Frontal cortex (tissue), 3 donors: ENCODE measurements at regions not wholly inside any gene's neighbourhood (a gene's known extent, or its start where the extent isn't known, plus 50 kb on each side); places are given as distances from the start of the nearest gene placed in this dataset.

Experiments
- DNase-seq, 2 donors: peaks; one replicate each; pipeline ENCODE4 v3.0.0; 2012; ENCODE audit warnings: low spot score in 2 of 2
- FAIRE-seq: peaks from 2 replicates; lab custom pipeline; 2012; peaks lifted over from hg19 to GRCh38; lab: Jason Lieb, UNC
- donor health status: control.
- donor health status: control.
- donor health status: control.

DNA sequence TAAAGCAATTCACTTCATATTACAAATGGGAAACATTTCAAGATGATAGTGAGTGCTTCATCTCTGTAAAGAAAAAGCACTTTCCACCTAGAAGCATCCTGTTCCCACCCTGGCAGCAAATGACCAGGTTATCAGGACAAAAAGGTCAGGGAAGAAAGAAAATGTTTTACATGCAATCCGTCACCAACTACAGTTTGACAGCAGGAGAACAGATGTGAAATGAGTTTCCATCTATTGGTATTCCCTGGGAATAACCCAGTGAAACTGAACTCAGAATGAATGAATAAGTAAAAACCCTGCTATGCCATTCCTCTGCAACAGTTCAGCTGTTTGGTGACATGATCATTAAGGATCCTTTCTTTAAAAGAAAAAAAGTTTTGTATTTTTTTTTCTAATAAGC, 67.6 kb downstream of the HTR1A start:
- FAIRE-seq (no peak), DNase-seq (no peak)

DNA sequence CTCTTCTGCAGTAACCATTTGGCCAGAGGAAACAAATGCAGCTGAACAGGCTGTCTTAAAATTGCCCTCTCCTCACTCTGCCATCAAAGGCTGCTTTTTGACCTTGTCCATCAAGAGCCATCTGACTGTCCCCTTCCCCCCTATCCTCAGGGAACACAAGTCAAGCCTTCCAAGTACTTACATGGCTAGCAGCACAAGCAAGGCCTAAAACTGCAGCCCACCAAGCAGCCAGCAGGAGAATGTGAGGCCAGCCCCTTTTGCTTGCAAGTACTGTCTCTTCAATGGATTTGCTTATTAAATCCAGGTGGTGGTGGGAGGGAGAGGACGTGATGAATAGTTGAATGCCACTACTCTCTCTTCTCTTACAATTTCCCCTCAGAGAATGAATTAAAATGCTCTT, 83.5 kb downstream of the HTR1A start:
- FAIRE-seq (no peak), DNase-seq (no peak)

- DNase-seq (no peak), FAIRE-seq (no peak)
Observed at GRCh38 chr5:63877961-63878360, 84.3 kb downstream of the HTR1A start.

DNA sequence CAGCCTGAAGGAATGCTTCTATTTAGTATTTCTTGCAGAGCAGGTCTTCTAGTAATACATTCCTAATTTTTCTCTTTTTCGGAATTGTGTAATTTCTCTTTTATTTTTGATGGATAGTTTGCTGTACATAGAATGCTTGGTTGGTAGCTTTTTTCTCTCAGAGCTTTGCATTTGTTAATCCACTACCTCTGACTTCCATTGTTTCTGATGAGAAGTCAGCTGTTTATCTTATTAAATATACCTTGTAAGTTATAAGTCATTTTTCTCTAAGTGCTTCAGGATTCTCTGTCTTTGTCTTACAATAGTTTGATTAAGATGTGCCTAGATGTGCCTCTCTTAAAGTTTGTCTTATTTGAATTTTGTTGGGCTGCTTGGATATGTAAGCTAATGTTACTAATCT, 101.9 kb downstream of the HTR1A start:
- no peak for FAIRE-seq

GRCh38 chr5:63854076-63854475, 108.2 kb downstream of the HTR1A start:
- FAIRE-seq = no peak
- no peak for DNase-seq

More for the DNA sequence above, 101.9 kb downstream of the HTR1A start:
- no peak for DNase-seq

GRCh38 chr5:63843190-63843589, 119.1 kb downstream of the HTR1A start:
- FAIRE-seq = no peak
- no peak for DNase-seq

- FAIRE-seq (no peak), DNase-seq (no peak)
Observed at GRCh38 chr5:63837437-63837836, 124.8 kb downstream of the HTR1A start.

GRCh38 chr5:63831381-63831780, 130.9 kb downstream of the HTR1A start:
- FAIRE-seq (no peak), DNase-seq (no peak)

GRCh38 chr5:63825984-63826383, 136.3 kb downstream of the HTR1A start:
- FAIRE-seq (no peak), DNase-seq (no peak)

DNA sequence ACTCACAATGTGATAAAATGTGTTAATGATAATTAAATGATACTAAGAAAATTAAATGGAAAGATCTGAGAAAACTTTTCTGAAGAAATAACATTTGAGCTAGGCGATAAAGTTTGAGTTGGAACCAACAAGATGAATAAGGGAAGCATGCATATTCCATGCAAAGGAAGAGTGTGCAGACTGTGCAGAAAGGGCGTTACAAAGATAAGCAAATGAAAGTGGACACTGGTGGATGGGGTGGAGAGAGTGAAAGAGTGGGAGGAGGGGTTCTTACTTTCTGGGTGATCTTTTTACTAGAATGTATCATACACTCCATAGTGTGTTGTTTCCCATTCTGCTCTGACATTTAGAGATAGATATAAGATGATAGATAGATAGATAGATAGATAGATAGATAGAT, 138.7 kb downstream of the HTR1A start:
- no peak for DNase-seq
- no peak for FAIRE-seq

DNA sequence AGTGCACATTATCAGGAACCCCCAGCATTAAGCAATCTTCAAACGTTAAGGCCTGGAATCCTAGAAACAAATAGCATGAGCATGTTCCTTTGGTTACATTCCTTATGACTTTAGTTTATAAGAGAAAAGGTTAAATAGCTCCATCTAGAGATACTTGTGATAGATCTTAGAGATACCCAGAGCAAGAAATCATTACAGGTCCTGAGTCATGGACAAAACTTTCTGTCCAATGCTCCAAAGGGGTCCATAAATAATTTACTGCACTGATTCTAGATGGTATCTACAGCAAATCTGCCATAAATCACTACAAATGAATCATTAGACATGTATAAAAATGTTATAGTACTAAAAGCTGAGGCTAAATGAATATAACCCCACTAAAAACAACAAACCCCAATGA, 139.6 kb downstream of the HTR1A start:
- DNase-seq (no peak), FAIRE-seq (no peak)

GRCh38 chr5:63820577-63820976, 141.7 kb downstream of the HTR1A start:
- DNase-seq = no peak
- FAIRE-seq = no peak

DNA sequence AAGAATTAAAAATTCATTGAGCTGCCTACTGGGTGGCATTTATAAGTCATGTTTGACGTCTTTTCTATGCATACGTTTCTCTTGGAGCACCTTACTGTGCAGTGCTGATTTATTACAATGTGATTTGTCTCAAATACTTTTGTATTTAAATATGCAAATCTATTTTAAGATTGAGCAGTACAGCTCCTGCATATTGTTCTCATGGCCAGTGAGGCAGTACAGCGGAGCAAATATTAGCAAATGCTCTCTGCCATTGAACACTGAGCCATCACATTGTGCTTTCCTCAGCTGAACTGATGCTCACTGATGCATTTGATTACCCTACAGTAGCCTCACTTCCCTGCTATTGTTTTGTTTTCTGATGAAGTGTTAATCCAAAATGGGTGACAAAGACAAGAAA, 149.6 kb downstream of the HTR1A start:
- FAIRE-seq (no peak), DNase-seq (no peak)

- no peak for FAIRE-seq
Observed at GRCh38 chr5:63811961-63812360, 150.3 kb downstream of the HTR1A start.

DNA sequence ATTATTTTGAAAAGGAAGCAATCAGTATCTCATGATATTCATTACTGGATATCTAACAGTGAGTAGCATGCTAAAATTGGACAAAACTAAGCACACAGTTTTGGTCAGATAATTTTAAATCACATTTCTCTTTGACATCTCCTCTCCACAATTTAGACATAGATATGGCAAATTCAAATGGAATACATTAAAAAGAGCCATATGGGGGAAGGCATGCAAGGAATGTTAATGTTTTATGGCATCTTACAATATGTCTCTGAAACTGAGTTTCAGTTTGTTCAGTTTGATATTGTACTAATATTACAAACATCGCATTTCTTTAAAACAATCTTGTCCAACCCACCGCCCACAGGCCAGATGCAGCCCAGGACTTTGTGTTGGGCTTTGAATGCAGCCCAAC, 151.0 kb downstream of the HTR1A start:
- DNase-seq = no peak
- FAIRE-seq = no peak

More at GRCh38 chr5:63811961-63812360, 150.3 kb downstream of the HTR1A start:
- DNase-seq = no peak

GRCh38 chr5:63805151-63805550, 157.1 kb downstream of the HTR1A start:
- DNase-seq (no peak), FAIRE-seq (no peak)

- DNase-seq = no peak
- no peak for FAIRE-seq
Observed at GRCh38 chr5:63803165-63803564, 159.1 kb downstream of the HTR1A start.

DNA sequence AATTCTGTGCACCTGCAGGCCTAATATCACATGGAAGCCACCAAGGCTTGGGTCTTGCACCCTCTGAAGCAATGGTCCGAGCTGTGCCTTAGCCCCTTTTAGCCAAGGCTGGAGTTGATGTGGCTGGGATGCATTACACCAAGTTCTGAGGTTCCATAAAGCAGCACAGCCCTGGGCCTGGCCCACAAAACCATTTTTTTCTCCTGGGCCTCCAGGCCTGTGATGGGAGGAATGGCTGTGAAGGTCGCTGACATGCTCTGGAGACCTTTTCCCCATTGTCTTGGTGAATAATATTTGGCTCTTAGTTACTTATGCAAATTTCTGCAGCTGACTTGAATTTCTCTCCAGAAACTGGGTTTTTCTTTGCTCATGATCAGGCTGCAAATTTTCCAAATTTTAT, 167.3 kb downstream of the HTR1A start:
- FAIRE-seq (no peak), DNase-seq (no peak)

DNA sequence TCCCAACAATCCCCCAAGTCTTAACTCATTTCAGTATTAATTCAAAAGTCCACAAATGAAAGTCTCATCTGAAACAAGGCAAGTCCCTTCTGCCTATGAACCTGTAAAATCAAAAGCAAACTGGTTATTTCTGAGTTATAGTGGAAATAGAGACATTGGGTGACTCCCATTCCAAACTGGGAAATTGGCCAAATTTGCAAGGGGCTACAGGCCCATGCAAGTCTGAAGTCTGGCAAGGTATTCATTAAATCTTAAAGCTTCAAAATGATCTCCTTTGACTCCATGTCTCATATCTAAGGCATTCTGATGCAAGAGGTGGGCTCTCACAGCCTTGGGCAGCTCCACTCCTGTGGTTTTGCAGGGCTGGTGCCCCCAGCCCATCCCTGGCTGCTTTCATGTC, 167.9 kb downstream of the HTR1A start:
- FAIRE-seq (no peak), DNase-seq (no peak)

DNA sequence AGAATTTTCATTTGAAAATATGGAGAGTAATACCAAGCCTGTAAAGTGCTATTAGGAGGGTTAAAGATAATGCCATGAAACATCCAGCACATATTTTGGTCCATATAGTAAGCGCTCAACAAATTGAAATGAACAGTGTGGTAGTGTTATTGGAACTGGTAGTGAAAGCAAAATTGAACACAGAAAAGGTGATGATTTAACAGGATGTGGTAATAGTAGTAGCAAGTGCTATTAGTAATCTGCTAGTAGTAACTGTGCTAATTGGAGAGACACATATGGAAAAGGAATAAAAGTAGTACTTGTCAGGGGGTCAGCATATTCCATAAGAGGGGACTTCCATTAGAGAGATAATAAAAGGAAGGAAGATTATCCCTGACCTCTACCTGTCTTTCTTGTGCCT, 187.3 kb downstream of the HTR1A start:
- DNase-seq (no peak), FAIRE-seq (no peak)

DNA sequence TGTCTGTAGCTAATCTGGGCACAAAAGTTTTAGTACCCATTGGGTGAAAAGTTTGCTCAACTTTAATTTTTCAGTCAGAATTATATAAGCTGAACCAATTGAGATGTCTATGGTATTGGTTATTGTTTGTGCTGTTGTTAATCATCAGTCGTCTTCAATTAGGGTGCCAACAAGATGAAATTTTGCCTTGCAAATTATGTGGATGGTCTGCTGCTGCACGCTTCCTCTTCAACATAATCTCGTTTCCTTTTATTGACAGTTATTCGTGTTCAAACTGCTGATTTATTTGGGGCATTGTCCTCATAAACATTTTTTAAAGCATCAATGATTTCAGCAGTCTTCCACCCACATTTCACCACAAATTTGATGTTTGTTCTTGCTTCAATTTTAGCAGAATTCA, 194.0 kb downstream of the HTR1A start:
- FAIRE-seq = no peak

DNA sequence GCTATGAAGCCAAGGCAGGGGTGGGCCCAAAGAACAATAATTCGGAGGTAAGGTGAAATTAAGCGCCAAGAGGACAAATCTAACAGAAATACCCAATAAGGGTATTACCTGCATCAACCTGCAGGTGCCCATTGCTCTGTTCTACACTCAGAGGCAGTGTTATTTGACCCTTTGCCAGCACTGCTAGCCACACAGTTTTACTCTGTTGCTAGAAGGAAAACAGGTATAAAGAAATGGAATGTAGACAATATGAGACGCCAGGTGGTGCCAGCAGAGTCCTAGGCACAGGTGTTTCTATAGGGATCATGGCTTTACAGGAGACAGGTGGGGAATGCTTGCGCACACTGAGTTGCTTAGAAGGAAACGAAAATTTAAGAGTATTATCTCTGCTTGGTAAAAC, 201.3 kb downstream of the HTR1A start:
- FAIRE-seq (no peak), DNase-seq (no peak)

More for the DNA sequence above, 194.0 kb downstream of the HTR1A start:
- DNase-seq = no peak
